ENCODE measurements at regions not wholly inside any gene's neighbourhood (a gene's known extent, or its start where the extent isn't known, plus 50 kb on each side); places are given as distances from the start of the nearest gene placed in this dataset.
"Not testable (repeated sequence)": the region's sequence is repeated elsewhere in the genome, so short reads cannot be mapped to it uniquely, and the experiment has no call there.

- intact Hi-C loops (cut with DNase I) = no loop called here
- DNase-seq (ENCODE audit: low spot score) = no peak
Observed at GRCh38 chr7:93830141-93830925, 60.2 kb downstream of the TFPI2 start.

GRCh38 chr7:93828260-93828659, 62.3 kb downstream of the TFPI2 start:
- DNase-seq (ENCODE audit: low spot score) = no peak
- intact Hi-C loops (cut with DNase I) = loop anchor here in 1 of 2 donors (5.0 kb wide), 1 partner anchor 1194 kb away; no protein-coding TSS in a partner anchor

- intact Hi-C loops (cut with DNase I) = no loop called here
- no peak for DNase-seq (ENCODE audit: low spot score)
Observed at GRCh38 chr7:93823621-93824020, 66.9 kb downstream of the TFPI2 start.

- DNase-seq (ENCODE audit: low spot score) = no peak
- intact Hi-C loops (cut with DNase I) = no loop called here
Observed at GRCh38 chr7:93821463-93821862, 69.1 kb downstream of the TFPI2 start.

- intact Hi-C loops (cut with DNase I) = no loop called here
- DNase-seq (ENCODE audit: low spot score) = no peak
Observed at GRCh38 chr7:93819699-93820098, 70.9 kb downstream of the TFPI2 start.

- DNase-seq (ENCODE audit: low spot score) = no peak
- intact Hi-C loops (cut with DNase I) = no loop called here
Observed at GRCh38 chr7:93817526-93817925, 73.0 kb downstream of the TFPI2 start.

GRCh38 chr7:93817004-93817403, 73.5 kb downstream of the TFPI2 start:
- DNase-seq (ENCODE audit: low spot score) = no peak
- intact Hi-C loops (cut with DNase I) = no loop called here

- intact Hi-C loops (cut with DNase I) = no loop called here
- no peak for DNase-seq (ENCODE audit: low spot score)
Observed at GRCh38 chr7:93813514-93813913, 77.0 kb downstream of the TFPI2 start.

- DNase-seq (ENCODE audit: low spot score) = no peak
- intact Hi-C loops (cut with DNase I) = no loop called here
Observed at GRCh38 chr7:93812061-93812460, 78.5 kb downstream of the TFPI2 start.

GRCh38 chr7:93811198-93811597, 79.4 kb downstream of the TFPI2 start:
- intact Hi-C loops (cut with DNase I) = no loop called here

GRCh38 chr7:93810561-93810960, 80.0 kb downstream of the TFPI2 start:
- intact Hi-C loops (cut with DNase I) = no loop called here

More at GRCh38 chr7:93811198-93811597, 79.4 kb downstream of the TFPI2 start:
- no peak for DNase-seq (ENCODE audit: low spot score)

GRCh38 chr7:93804726-93805125, 85.8 kb downstream of the TFPI2 start:
- DNase-seq (ENCODE audit: low spot score) = no peak
- intact Hi-C loops (cut with DNase I) = no loop called here

More at GRCh38 chr7:93810561-93810960, 80.0 kb downstream of the TFPI2 start:
- DNase-seq (ENCODE audit: low spot score) = no peak

- intact Hi-C loops (cut with DNase I) = no loop called here
- no peak for DNase-seq (ENCODE audit: low spot score)
Observed at GRCh38 chr7:93799750-93800357, 90.7 kb downstream of the TFPI2 start.

GRCh38 chr7:93793084-93793697, 97.4 kb downstream of the TFPI2 start:
- intact Hi-C loops (cut with DNase I); DNase-seq (ENCODE audit: low spot score): not testable (repeated sequence)

- no peak for DNase-seq (ENCODE audit: low spot score)
- intact Hi-C loops (cut with DNase I) = no loop called here
Observed at GRCh38 chr7:93779115-93779514, 111.4 kb downstream of the TFPI2 start.

GRCh38 chr7:93778384-93778783, 112.2 kb downstream of the TFPI2 start:
- intact Hi-C loops (cut with DNase I) = no loop called here
- DNase-seq (ENCODE audit: low spot score) = no peak

GRCh38 chr7:93773446-93773845, 117.1 kb downstream of the TFPI2 start:
- intact Hi-C loops (cut with DNase I) = no loop called here
- DNase-seq (ENCODE audit: low spot score) = no peak

GRCh38 chr7:93765475-93765874, 125.1 kb downstream of the TFPI2 start:
- no peak for DNase-seq (ENCODE audit: low spot score)
- intact Hi-C loops (cut with DNase I) = no loop called here

- no peak for DNase-seq (ENCODE audit: low spot score)
- intact Hi-C loops (cut with DNase I) = no loop called here
Observed at GRCh38 chr7:93758631-93759030, 131.9 kb downstream of the TFPI2 start.

GRCh38 chr7:93757426-93757825, 133.1 kb downstream of the TFPI2 start:
- intact Hi-C loops (cut with DNase I) = no loop called here
- DNase-seq (ENCODE audit: low spot score) = no peak

- no peak for DNase-seq (ENCODE audit: low spot score)
- intact Hi-C loops (cut with DNase I) = no loop called here
Observed at GRCh38 chr7:93756890-93757289, 133.7 kb downstream of the TFPI2 start.

All from posterior vena cava (tissue), 2 donors.